Omental fat pad (tissue), 3 donors: ENCODE measurements at regions not wholly inside any gene's neighbourhood (a gene's known extent, or its start where the extent isn't known, plus 50 kb on each side); places are given as distances from the start of the nearest gene placed in this dataset.

Experiments used
- ATAC-seq: fragments of 150-250 bp; one replicate; pipeline ENCODE4 v1.9.1; 2016; ENCODE audit warnings: mild to moderate bottlenecking, moderate library complexity; ENCODE audit not compliant: low FRiP score
- DNase-seq: peaks from one replicate; pipeline ENCODE4 v3.0.0-alpha.2; 2019; ENCODE audit warnings: low spot score
- TF ChIP-seq, protein P1 (sequence below), 3 donors: fragments of 450-650 bp; IDR thresholded peaks; one replicate each; pipeline ENCODE4 v1.5.1; 2016 to 2017; ENCODE audit warnings: antibody characterized with exemption in 3 of 3, mild to moderate bottlenecking in 3 of 3, moderate library complexity in 2 of 3

- TF ChIP-seq, protein P1, sequence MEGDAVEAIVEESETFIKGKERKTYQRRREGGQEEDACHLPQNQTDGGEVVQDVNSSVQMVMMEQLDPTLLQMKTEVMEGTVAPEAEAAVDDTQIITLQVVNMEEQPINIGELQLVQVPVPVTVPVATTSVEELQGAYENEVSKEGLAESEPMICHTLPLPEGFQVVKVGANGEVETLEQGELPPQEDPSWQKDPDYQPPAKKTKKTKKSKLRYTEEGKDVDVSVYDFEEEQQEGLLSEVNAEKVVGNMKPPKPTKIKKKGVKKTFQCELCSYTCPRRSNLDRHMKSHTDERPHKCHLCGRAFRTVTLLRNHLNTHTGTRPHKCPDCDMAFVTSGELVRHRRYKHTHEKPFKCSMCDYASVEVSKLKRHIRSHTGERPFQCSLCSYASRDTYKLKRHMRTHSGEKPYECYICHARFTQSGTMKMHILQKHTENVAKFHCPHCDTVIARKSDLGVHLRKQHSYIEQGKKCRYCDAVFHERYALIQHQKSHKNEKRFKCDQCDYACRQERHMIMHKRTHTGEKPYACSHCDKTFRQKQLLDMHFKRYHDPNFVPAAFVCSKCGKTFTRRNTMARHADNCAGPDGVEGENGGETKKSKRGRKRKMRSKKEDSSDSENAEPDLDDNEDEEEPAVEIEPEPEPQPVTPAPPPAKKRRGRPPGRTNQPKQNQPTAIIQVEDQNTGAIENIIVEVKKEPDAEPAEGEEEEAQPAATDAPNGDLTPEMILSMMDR (IDR thresholded peaks at IDR 0.05), result no peak
- no peak for ATAC-seq
- no peak for DNase-seq
These were observed 186.1 kb downstream of the HERPUD2 start for GRCh38 chr7:35508623-35509400.

- no peak for ATAC-seq
- TF ChIP-seq, protein P1 (IDR thresholded peaks at IDR 0.05), result no peak
- DNase-seq, result no peak
These were observed 189.9 kb downstream of the HERPUD2 start for GRCh38 chr7:35505066-35505465.

- no peak for ATAC-seq
- TF ChIP-seq, protein P1 (IDR thresholded peaks at IDR 0.05), result no peak
- DNase-seq, result no peak
These were observed 190.6 kb downstream of the HERPUD2 start for GRCh38 chr7:35504365-35504764.

GRCh38 chr7:35501681-35502080, 193.3 kb downstream of the HERPUD2 start:
- TF ChIP-seq, protein P1 (IDR thresholded peaks at IDR 0.05), result no peak
- ATAC-seq (no peak), DNase-seq (no peak)

- no peak for ATAC-seq
- DNase-seq, result no peak
- TF ChIP-seq, protein P1 (IDR thresholded peaks at IDR 0.05), result no peak
These were observed 195.7 kb downstream of the HERPUD2 start for GRCh38 chr7:35499226-35499625.

DNA sequence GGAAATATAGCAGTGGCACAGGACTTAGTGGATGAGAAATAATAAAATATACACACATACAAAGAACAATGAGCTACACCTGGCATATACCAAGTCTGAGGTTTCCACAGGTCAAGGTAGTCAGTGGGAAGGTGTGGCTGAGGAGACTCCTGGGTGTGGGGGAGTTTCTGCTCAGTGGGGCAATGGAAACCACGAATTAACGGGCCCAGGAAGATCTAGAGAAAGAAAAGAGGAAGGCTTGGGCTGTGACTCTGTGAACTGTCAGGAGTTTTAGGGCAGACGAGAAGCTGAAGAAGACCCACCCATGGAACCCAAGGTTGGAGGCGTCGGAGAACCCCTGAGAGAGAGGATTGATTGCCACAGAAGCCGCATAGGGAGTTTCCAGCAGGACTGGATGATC, 196.5 kb downstream of the HERPUD2 start:
- ATAC-seq (no peak), DNase-seq (no peak)
- TF ChIP-seq, protein P1 (IDR thresholded peaks at IDR 0.05), result no peak

DNA sequence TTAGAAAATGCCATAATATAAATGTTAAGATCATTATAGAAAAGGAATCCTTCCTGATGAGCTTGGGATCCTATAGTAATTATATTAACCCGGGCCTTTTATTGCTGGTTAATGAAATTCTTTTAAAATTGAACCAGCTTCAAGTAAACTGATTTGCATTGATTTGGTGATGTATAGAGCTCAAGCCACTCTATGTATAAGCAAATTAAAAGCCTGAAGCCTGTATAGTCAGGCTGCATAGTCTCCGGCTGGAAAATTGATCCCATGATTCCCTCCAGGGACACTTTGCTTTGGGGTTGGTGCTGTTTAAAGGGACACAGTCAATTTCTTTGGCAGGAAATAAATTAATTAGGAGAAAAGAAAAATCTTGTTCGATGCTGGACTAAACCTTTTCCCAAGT, 199.1 kb downstream of the HERPUD2 start:
- ATAC-seq (no peak), DNase-seq (no peak)
- TF ChIP-seq, protein P1 (IDR thresholded peaks at IDR 0.05), result no peak
